Inferior parietal cortex (tissue), 1 donor: ENCODE measurements at regions not wholly inside any gene's neighbourhood (a gene's known extent, or its start where the extent isn't known, plus 50 kb on each side); places are given as distances from the start of the nearest gene placed in this dataset.
"Not testable (repeated sequence)": the region's sequence is repeated elsewhere in the genome, so short reads cannot be mapped to it uniquely, and the experiment has no call there.

ENCODE experiments used
- DNase-seq: peaks from one replicate; pipeline ENCODE4 v3.0.0-alpha.2; 2016; ENCODE audit errors: extremely low spot score

GRCh38 chr4:186775902-186776301, 52.2 kb upstream of the FAT1 start:
- DNase-seq = no peak

GRCh38 chr4:186778134-186778533, 54.5 kb upstream of the FAT1 start:
- DNase-seq = no peak

- no peak for DNase-seq
These were observed 56.8 kb upstream of the FAT1 start for GRCh38 chr4:186780291-186781031.

GRCh38 chr4:186781032-186781917, 57.6 kb upstream of the FAT1 start:
- DNase-seq = no peak

DNA sequence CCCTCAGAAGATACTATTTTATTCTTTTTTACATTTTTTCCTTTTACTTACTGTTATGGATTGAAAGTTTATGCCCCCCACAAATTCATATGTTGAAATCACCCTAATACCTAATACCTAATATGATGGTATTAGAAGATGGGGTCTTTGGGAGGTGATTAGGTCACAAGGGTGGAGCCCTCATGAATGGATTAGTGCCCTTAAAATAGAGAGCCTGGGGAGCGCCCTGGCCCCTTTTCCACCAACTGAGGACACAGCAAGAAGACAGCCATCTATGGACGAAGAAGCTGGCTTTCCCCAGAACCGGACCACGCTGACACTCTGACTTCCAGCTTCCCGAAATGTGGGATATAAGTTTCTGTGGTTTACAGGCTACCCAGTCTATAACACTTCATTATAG, 58.6 kb upstream of the FAT1 start:
- DNase-seq = no peak

- DNase-seq = no peak
These were observed 63.9 kb upstream of the FAT1 start for GRCh38 chr4:186787536-186787935.

- no peak for DNase-seq
These were observed 66.0 kb upstream of the FAT1 start for GRCh38 chr4:186789651-186790050.

GRCh38 chr4:186790630-186791029, 67.0 kb upstream of the FAT1 start:
- DNase-seq = no peak

- DNase-seq = no peak
These were observed 69.2 kb upstream of the FAT1 start for GRCh38 chr4:186792728-186793366.

DNA sequence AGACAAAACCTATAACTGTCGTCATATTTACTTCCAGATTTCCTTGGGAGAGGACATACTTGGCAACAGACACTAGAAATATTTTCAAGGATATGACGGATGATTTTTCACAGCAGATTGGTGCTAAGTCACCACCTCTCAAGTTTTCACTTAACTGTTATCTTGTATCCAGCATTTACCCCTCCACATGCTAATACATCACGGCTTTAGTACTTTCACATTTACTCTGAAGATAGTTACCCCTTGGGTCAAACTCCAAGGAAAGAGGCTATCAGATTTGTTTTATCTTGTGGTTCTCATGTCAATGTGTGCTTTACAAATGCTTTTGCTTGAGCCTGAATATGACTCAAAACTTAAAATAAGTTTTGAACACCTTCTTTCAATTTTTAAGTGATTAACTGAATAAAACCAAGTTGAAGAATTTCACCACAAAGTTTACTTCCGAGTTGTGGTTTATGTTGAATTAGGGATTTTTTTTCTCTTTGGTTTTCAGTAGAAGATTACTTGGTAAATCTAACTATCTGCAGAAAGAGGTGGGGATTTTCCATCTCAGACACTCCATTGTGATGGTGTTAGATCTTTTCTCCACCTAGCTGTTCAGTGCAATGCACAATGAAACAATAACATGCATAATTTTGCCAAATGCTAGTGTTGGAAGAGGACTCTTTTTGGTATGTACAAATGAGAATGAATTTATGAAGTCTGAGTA, 75.4 kb upstream of the FAT1 start:
- no peak for DNase-seq

- no peak for DNase-seq
These were observed 81.6 kb upstream of the FAT1 start for GRCh38 chr4:186805020-186805820.

DNA sequence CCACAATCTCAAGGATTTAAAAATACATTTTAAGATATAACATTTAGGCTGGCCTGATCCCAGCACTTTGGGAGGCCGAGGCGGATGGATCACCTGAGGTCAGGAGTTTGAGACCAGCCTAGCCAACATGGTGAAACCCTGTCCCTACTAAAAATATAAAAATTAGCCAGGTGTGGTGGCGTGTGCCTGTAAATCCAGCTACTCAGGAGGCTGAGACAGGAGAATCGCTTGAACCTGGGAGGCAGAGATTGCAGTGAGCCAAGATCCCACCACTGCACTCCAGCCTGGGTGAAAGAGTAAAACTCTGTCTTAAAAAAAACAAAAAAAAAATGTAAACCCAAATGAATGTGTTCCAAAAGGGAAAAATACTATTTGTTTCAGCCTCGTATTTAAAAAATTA, 82.3 kb upstream of the FAT1 start:
- not testable (repeated sequence) for DNase-seq

GRCh38 chr4:186806679-186807421, 83.2 kb upstream of the FAT1 start:
- no peak for DNase-seq

GRCh38 chr4:186807808-186808629, 84.4 kb upstream of the FAT1 start:
- no peak for DNase-seq

- no peak for DNase-seq
These were observed 85.0 kb upstream of the FAT1 start for GRCh38 chr4:186808630-186809018.

GRCh38 chr4:186809070-186809469, 85.4 kb upstream of the FAT1 start:
- DNase-seq = no peak

- DNase-seq = no peak
These were observed 87.0 kb upstream of the FAT1 start for GRCh38 chr4:186810613-186811150.

DNA sequence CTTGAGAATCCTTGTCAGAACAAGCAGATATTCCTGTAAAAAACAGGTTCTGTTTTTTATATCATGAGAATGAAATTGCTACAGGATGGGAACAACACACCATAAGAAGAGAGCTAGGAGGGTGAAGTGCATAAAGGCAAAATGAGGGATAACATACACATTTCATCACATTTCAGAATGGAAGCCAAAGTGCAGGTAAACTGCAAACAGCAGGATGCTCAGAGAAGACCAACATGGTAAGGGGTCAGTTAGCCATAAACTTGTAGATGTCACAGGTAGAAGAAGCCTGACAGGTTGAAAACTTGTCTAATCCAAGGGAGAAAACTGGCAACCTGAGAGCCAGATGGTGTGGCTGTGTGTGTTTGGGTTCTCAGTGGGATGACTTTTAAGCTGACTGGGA, 88.9 kb upstream of the FAT1 start:
- DNase-seq = no peak

- DNase-seq = no peak
These were observed 89.9 kb upstream of the FAT1 start for GRCh38 chr4:186813377-186814068.
